Stimulated activated naive B cell treated with anti-CD40 and anti-IgM and Interleukin-4, amounts not matched to agents 10 μg/mL and 1 μg/mL and 100 μg/mL, for 72 hours (primary cell): ENCODE measurements at regions not wholly inside any gene's neighbourhood (a gene's known extent, or its start where the extent isn't known, plus 50 kb on each side); places are given as distances from the start of the nearest gene placed in this dataset.

Source experiments
- ATAC-seq, 2 donors: fragments of 150-1000 bp; cut with Tn5 transposase; replicated peaks; 2 replicates each; pipeline ENCODE4 v1.10.0; 2021; ENCODE audit warnings: moderate library complexity in 1 of 2
- DNase-seq: peaks from one replicate; pipeline ENCODE4 v3.0.0; 2021
- H3K27ac Mint-ChIP-seq: one replicate; pipeline ENCODE4 v1.8.0; 2022; ENCODE audit warnings: mild to moderate bottlenecking, mixed read lengths
- H3K27me3 Mint-ChIP-seq, 2 donors: one replicate each; pipeline ENCODE4 v1.8.0; 2022; ENCODE audit warnings: mixed read lengths in 2 of 2
- H3K36me3 Mint-ChIP-seq, 2 donors: one replicate each; pipeline ENCODE4 v1.8.0; 2022; ENCODE audit warnings: mixed read lengths in 2 of 2, mild to moderate bottlenecking in 1 of 2
- H3K4me1 Mint-ChIP-seq, 2 donors: one replicate each; pipeline ENCODE4 v1.8.0; 2022; ENCODE audit warnings: mixed read lengths in 2 of 2, mild to moderate bottlenecking in 1 of 2
- H3K4me3 Mint-ChIP-seq, 2 donors: one replicate each; pipeline ENCODE4 v1.8.0; 2022; ENCODE audit warnings: mild to moderate bottlenecking in 2 of 2, mixed read lengths in 2 of 2, moderate library complexity in 1 of 2
- H3K9me3 Mint-ChIP-seq, 2 donors: one replicate each; pipeline ENCODE4 v1.8.0; 2022; ENCODE audit warnings: mixed read lengths in 2 of 2, mild to moderate bottlenecking in 1 of 2

DNA sequence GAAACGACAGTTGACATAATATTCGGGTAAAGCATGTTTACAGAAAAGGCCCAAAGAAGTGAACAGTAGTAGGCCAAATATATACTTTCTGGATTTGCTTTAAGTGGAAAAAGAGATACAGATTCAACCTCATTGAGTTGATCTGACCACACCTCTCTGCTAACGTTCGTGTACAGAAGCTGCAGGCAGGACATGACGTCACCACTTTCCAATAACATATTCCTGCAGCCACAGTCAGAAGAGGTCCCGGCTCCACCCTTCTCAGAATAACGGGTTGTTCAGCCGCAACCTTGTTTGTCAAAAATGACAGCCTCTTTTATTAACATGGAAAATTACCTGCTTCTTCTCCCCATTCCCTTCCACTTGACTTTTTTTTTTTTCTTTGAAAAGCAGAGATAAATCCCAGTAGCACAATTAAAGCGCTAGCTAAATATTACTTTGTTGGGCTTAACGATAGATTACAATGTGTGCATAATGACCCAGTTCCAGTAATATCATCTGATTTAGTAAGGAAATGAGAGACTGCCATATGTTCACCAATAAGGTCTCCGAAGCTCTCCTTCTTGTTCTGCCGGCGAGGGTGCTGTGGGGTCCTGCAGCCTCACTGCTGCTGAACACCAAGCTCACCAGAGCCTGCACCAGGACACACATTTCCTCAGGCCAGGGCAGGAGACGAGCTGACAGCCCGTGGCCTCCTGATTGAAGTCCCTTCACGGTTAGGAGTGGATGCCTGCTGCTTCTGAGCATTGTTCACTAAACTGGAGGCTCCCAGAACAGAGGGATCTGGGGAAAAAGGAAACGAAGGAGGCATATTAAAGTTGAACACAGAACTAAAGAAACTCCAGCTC, 451.0 kb upstream of the SALL3 start:
- Mint-ChIP-seq H3K4me3 (no peak overlapping the region), H3K27ac (no peak overlapping the region), H3K36me3 (no peaks in the 10 kb centered on the region), H3K4me1 (no peaks in the 10 kb centered on the region), H3K27me3 (peaks cover 0 to 5% of the 10 kb centered on the region in 2 donors), H3K9me3 (peaks cover 3 to 6% of the 10 kb centered on the region in 2 donors)
- DNase-seq (no peak), ATAC-seq (no peak)

DNA sequence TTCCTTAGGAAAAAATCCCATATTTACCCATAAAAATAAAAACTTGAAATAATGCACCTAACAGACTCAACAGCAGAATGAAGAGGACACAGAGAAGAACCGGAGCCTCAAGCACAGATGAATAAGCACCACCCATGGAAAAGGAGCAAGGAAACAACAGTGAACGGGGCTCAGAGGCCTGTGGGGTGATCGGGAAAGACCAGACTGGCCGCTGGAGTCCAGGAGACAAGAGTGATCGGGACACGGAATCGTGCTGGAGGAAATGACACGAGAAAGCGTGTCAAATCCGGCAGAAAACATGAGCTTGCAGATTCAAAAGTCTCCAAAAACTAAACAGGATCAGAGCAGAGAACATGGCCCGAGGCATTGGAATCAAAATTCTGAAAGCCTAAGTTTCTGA, 448.0 kb upstream of the SALL3 start:
- H3K9me3 Mint-ChIP-seq: peaks cover 0 to 1% of the 10 kb centered on the region in 2 donors
- no peak for DNase-seq
- no peaks in the 10 kb centered on the region for H3K27me3 Mint-ChIP-seq
- H3K4me1 Mint-ChIP-seq: no peaks in the 10 kb centered on the region
- no peak overlapping the region for H3K4me3 Mint-ChIP-seq
- no peak for ATAC-seq
- no peak overlapping the region for H3K27ac Mint-ChIP-seq
- H3K36me3 Mint-ChIP-seq: no peaks in the 10 kb centered on the region

DNA sequence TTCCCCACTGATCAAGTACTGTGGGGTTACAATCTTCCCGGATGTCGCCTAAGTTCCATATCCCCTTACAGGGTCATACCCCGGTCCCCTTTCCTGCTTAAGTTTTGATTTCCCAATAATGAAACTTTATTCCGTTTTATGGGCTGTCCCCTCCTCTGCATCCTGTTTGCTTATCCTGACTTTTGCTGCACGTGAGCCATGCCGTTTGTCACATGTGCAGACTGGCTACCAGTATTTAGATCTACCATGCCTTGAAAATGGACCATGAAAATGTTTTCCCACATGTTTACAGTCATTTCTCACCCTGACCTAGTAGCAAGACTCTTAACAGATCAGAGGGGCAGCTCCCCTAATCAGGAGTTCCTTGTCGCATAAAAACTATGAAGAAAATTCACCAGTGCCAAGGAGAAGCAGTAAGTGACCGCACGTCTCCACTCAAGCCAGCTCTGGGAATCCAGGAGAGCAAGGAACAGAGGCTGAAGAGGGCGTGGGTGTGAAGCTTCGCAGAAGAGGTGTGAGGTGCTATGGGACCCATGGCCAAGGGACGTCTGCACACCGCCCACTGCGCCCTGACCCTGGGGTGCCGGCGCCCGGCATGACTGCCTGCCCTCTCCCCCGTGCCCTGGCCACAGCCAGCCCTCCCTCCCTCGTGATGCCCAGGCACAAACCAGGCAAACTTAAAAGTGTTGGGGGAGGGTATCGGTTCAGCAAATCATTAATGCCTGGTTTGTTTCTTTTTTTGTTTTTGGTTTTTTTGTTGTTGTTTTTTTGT, 440.8 kb upstream of the SALL3 start:
- Mint-ChIP-seq H3K27ac (no peak overlapping the region), H3K4me1 (no peaks in the 10 kb centered on the region), H3K4me3 (no peak overlapping the region), H3K9me3 (peaks cover 0 to 4% of the 10 kb centered on the region in 2 donors), H3K36me3 (no peaks in the 10 kb centered on the region), H3K27me3 (no peaks in the 10 kb centered on the region)
- DNase-seq (no peak), ATAC-seq (no peak)

DNA sequence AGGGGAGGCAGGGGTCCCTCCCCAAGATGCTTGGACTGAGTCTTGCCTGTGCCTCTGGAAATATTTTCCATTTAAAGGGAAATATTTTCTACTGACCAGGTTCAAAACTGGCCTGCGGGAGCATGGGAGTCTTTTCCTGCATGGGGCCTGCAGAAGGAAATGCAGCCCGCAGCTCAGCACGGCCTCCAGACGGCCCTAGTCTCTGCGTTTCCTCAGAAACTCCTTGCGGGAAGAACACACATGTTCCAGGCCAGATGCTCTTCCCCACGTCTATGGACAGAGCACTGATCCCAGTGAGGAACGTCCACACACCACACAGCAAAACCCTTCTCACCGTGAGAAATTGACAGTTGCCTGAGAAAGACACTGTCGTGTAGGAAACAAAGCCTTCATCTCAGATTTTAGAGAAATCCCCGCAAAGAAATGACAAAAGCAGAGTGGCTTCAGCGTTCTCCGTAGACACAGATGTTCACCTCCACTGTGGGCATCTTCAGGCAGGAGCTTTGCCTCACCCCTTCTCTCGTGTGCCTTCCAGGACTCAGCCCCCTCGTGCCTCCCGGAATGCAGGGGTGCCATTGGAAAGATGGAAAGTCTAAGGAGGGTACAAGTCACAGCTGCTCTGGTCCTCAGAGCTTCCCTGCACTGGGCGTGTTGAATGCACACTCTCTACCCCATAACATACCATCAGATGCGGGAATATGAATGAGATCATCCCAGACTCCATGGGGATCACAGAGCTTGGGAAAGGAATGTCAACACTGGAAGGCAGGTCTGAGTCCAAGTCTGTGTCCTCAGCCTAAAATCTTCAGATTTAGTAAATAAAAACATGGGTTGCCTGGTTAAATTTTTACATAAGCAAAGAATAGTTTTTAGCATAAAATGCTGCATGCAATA, 438.7 kb upstream of the SALL3 start:
- DNase-seq: no peak
- Mint-ChIP-seq H3K36me3 (no peaks in the 10 kb centered on the region), H3K4me1 (no peaks in the 10 kb centered on the region), H3K4me3 (no peak overlapping the region), H3K27ac (no peak overlapping the region), H3K9me3 (peaks cover 0 to 4% of the 10 kb centered on the region in 2 donors), H3K27me3 (no peaks in the 10 kb centered on the region)
- ATAC-seq: no peak

DNA sequence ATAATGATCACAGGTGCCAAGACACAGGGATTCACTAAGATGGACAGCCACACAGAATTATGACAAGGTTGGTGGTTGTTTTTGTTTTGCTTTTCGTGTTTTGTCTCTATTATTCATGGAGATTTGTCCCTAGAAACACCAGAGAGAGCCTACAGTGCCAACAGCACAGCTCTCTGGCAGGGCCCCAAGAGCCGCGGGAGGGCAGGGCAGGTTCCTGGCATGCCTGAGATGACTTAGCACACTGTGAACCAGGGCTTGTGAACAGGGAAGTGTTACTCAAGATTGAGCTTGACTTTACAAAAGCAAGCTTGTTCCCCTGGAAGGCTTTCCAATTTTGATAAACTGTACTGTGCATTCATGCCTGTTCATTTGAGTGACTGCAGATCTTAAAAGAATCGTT, 437.4 kb upstream of the SALL3 start:
- peaks cover 3 to 4% of the 10 kb centered on the region in 2 donors for H3K9me3 Mint-ChIP-seq
- no peaks in the 10 kb centered on the region for H3K4me1 Mint-ChIP-seq
- no peak for ATAC-seq
- H3K4me3 Mint-ChIP-seq: no peak overlapping the region
- H3K36me3 Mint-ChIP-seq: no peaks in the 10 kb centered on the region
- DNase-seq: no peak
- no peak overlapping the region for H3K27ac Mint-ChIP-seq
- no peaks in the 10 kb centered on the region for H3K27me3 Mint-ChIP-seq

DNA sequence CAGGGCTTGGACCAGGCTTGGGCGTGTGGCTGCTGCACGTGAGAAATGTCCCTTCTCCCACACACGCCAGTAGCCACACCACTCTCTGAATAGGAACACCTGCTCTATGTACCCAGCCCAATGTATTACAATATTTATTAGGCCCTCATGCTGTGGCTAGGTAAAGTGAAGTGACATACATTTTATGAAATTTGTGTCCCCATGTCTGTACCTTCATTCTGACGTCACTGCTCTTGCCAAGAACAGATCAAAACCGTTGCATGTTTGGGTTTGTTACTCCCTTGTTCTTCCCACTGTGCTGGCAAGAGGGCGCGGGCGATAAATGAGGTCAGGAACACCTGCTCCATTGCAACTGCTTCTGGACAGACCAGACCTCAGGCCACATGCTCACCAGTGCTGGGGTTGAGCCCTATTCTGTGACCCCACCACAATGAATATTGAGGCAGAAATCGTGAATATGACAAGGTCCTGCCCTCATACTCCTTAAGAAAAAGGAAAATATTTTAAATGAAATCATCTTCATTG, 436.4 kb upstream of the SALL3 start:
- H3K4me1 Mint-ChIP-seq: no peaks in the 10 kb centered on the region
- ATAC-seq (no peak), DNase-seq (no peak)
- no peak overlapping the region for H3K4me3 Mint-ChIP-seq
- H3K27me3 Mint-ChIP-seq: no peaks in the 10 kb centered on the region
- peaks cover 3 to 4% of the 10 kb centered on the region in 2 donors for H3K9me3 Mint-ChIP-seq
- no peaks in the 10 kb centered on the region for H3K36me3 Mint-ChIP-seq
- H3K27ac Mint-ChIP-seq: no peak overlapping the region

DNA sequence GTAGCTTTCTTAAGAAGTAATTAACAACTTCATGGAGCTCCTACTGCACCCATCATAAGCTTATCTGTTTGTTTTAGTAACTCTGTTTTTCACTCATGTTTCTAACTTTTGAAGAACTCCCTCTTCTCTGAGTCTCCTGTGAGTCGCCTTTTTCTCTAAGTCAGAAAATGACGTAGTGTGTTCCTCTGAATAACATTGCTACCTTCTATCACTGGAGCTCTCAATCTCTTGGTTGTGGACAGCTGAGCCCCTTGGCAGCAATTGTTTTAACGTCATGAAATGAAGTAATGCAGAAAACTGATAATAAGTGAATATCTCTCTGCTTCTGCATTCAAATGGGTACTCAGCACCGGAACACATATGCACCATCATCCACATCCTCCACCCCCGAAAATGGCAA, 433.3 kb upstream of the SALL3 start:
- Mint-ChIP-seq H3K4me1 (no peaks in the 10 kb centered on the region), H3K27me3 (peaks cover 0 to 6% of the 10 kb centered on the region in 2 donors), H3K9me3 (peaks cover 5 to 17% of the 10 kb centered on the region in 2 donors), H3K27ac (no peak overlapping the region), H3K4me3 (no peak overlapping the region), H3K36me3 (no peaks in the 10 kb centered on the region)
- no peak for DNase-seq
- ATAC-seq: no peak

DNA sequence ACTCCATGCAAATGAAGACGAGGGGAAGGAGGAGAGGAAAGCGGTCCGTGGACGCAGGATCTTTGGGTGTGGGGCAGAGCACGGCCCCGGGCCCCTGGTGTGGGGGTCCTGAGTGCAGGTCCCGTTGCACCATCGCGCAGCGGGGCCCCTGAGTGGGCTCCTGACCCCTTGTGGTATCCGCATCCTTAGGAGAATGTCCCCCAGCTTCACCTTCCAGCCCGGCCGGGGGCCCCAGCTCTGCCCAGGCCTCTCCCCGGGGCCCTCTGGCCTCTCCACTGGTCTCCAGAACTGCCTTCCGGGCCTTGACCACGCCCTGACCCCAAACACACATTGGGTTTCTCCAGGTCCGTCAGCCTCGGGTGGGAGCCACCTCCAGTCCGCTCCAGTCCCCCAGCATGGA, 431.8 kb upstream of the SALL3 start:
- Mint-ChIP-seq H3K27ac (no peak overlapping the region), H3K4me1 (no peaks in the 10 kb centered on the region), H3K4me3 (no peak overlapping the region), H3K27me3 (peaks cover 0 to 6% of the 10 kb centered on the region in 2 donors), H3K9me3 (peaks cover 5 to 17% of the 10 kb centered on the region in 2 donors), H3K36me3 (no peaks in the 10 kb centered on the region)
- ATAC-seq (no peak), DNase-seq (no peak)

DNA sequence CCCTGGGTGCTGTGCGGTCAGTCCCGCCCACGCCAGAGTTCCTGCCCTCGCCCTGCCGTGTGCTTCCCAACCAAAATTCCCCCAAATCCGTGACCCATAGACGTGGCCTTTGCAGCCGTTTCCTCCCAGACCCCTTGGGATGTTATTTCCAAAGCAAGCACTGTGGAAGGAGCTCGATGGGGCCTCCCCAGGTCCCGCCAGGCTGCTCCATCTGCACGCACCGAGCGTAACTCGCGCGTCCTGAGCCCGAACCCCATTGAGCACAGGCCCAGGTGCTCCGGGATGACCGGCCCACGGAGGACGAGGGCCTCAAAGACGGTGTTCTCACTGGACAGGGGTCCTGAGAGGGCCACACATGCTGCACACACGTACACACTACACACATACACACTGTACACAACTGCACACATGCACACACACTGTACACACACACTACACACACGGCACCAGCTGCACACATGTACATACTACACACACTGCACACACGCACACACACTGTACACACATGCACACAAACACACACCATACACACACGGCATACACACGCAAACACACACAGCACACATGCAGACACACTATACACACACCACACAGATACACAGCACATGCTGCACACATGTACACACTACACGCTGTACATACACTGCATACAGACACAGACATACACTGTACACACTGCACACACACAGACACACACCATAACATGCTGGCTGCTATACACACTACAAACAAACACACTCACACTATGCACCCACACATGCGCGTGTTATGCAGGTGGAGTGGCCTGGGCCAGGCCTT, 431.2 kb upstream of the SALL3 start:
- ATAC-seq (no peak), DNase-seq (no peak)
- H3K27ac Mint-ChIP-seq: no peak overlapping the region
- H3K4me3 Mint-ChIP-seq: no peak overlapping the region
- H3K27me3 Mint-ChIP-seq: peaks cover 0 to 6% of the 10 kb centered on the region in 2 donors
- H3K36me3 Mint-ChIP-seq: no peaks in the 10 kb centered on the region
- H3K4me1 Mint-ChIP-seq: no peaks in the 10 kb centered on the region
- H3K9me3 Mint-ChIP-seq: peaks cover 5 to 17% of the 10 kb centered on the region in 2 donors

DNA sequence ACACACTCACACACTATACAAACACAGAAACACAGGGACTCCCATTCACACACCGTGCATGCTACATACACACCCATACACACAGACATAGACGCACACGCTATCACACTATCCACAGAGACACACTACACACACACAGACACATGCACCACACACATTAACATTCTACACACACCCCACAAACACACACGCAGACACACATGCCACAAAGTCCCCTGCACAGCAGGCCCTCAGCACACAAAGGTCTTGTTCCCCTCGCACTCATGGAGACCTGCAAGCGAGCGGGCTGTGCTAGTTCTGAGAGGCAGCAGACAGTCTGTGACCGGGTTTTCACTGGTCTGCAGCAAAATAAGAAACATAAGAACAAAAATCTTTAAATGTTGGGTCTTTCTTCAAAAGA, 429.6 kb upstream of the SALL3 start:
- no peak overlapping the region for H3K4me3 Mint-ChIP-seq
- H3K9me3 Mint-ChIP-seq: peaks cover 11 to 24% of the 10 kb centered on the region in 2 donors
- no peaks in the 10 kb centered on the region for H3K4me1 Mint-ChIP-seq
- H3K36me3 Mint-ChIP-seq: no peaks in the 10 kb centered on the region
- no peak overlapping the region for H3K27ac Mint-ChIP-seq
- DNase-seq (no peak), ATAC-seq (no peak)
- peaks cover 0 to 6% of the 10 kb centered on the region in 2 donors for H3K27me3 Mint-ChIP-seq

DNA sequence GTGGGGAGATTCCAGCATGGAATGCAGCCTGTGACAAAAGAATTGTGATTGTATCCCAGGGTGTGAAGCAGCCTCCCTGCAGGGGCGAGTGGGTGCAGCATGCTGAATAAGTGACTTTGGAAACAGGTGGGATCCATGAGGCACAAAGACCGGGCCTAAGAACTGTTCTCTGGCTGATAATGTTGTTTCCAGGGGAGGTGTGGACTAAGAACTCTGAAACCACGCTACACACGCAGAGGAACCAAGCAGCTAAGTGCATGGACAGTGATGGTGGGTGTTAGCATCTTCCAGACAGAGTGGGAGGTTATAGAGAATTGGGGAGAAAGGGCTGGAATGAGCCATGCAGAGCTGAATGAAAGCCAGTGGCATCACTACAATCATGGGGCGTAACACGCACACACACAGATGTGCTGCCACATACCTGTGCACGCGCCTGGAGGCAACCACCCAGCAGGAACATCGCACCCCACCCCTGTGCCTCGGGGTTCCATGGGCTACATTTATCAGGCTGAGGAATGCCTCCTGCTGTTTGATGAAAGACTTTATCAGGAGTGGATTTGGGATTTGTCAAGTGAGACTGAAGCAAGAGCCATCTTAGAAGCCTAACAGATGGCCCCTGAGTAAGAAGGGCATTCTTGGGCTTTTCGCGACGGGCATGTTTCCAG, 424.5 kb upstream of the SALL3 start:
- Mint-ChIP-seq H3K4me1 (no peaks in the 10 kb centered on the region), H3K4me3 (no peak overlapping the region), H3K9me3 (peaks cover 21 to 23% of the 10 kb centered on the region in 2 donors), H3K36me3 (no peaks in the 10 kb centered on the region), H3K27ac (no peak overlapping the region), H3K27me3 (no peaks in the 10 kb centered on the region)
- DNase-seq (no peak), ATAC-seq (no peak)

DNA sequence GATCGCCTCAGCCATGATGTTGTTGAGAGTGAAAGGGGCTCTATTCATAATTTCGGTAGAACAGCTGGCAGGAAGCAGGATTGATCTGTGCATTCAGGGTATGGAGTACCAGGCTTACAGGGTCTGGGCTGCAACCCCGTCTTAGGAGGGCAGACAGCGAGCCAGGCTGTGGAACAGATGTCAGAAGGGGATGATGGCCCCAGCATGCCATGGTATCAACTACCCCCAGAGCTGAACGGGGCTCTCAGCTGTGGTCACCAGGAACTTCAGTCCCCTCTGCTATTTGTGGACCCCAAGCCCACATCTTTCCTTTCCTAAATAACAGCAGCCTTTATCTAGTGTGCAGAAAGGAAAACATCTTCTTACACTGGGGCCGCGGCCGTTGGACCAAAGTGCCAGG, 422.2 kb upstream of the SALL3 start:
- DNase-seq: no peak
- Mint-ChIP-seq H3K4me1 (no peaks in the 10 kb centered on the region), H3K27ac (no peak overlapping the region), H3K9me3 (peaks cover 23% of the 10 kb centered on the region in 2 donors), H3K36me3 (peaks cover 0 to 2% of the 10 kb centered on the region in 2 donors), H3K4me3 (no peak overlapping the region), H3K27me3 (no peaks in the 10 kb centered on the region)
- no peak for ATAC-seq
